ENCODE measurements at regions not wholly inside any gene's neighbourhood (a gene's known extent, or its start where the extent isn't known, plus 50 kb on each side); places are given as distances from the start of the nearest gene placed in this dataset.

DNA sequence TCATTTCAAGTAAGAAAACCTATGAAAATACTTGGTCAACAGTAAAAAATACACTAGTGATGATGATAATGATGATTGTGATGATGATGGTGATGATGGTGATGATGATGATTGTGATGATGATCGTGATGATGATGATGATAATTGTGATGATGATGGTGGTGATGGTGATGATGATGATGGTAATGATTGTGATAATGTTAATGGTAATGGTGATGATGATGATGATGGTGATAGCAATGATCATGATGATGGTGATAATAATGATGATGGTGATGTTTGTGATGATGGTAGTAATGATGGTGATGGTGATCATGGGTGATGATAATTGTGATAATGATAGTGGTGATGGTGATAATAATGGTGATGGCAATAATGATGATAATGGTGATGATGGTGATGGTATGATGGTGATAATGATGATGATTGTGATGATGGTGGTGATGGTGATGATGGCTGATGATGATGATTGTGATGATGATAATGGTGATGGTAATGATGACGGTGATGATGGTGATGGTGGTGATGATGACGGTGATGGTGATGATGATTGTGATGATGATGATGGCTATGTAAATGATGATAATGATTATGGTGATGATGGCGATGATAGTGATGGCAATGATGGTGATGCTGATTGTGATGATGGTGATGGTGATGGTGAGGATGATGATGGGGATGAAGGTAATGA, 62.1 kb downstream of the VCX3A start:
- intact Hi-C loops (cut with micrococcal nuclease), result no loop called here
- Histone ChIP-seq H3K27me3 (ENCODE audit: control insufficient read depth in 2 of 2, insufficient read depth in 2 of 2, low read length in 2 of 2) (no peaks in the 10 kb centered on the region), H3K27ac (ENCODE audit: low read depth, low read length) (no peak overlapping the region), H3K4me1 (ENCODE audit: control insufficient read depth in 2 of 2, insufficient read depth in 2 of 2, low read length in 2 of 2) (no peaks in the 10 kb centered on the region), H3K36me3 (ENCODE audit: control insufficient read depth in 2 of 3, insufficient read depth in 3 of 3, low read length in 3 of 3) (no peaks in the 10 kb centered on the region), H3K9me3 (ENCODE audit: control insufficient read depth in 2 of 3, low read length in 3 of 3) (no peaks in the 10 kb centered on the region), H3K4me3 (ENCODE audit: low read length) (no peak overlapping the region)
- Mint-ChIP-seq H3K36me3 (no peaks in the 10 kb centered on the region), H3K4me3 (no peak overlapping the region), H3K27ac (no peak overlapping the region), H3K27me3 (no peaks in the 10 kb centered on the region), H3K9me3 (peaks cover 0 to 3% (median 0%) of the 10 kb centered on the region in 11 donors), H3K4me1 (no peaks in the 10 kb centered on the region)
- no peak for ATAC-seq
- no peak for DNase-seq
- POLR2A ChIA-PET, result no interaction called here
- CTCF ChIA-PET, result no interaction called here

DNA sequence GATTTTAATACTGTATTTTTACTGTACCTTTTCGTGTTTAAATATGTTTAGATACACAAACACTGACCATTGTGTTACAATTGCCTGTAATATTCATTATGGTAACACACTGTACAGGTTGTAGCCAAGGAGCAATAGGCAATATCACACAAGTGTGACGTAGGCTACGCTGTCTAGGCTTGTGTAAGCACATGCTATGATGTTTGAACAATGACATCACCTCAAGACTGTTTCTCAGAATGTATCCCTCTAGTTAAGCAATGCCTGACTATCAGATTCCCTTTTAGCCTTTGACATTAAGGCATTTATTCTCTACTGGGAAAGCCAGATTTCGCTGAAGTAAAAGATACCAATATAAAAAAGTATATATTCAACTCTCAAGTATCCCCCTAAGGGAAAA, 66.2 kb downstream of the VCX3A start:
- Histone ChIP-seq H3K36me3 (ENCODE audit: control insufficient read depth in 2 of 3, insufficient read depth in 3 of 3, low read length in 3 of 3) (no peaks in the 10 kb centered on the region), H3K27ac (ENCODE audit: low read depth, low read length) (no peak overlapping the region), H3K27me3 (ENCODE audit: control insufficient read depth in 2 of 2, insufficient read depth in 2 of 2, low read length in 2 of 2) (no peaks in the 10 kb centered on the region), H3K4me1 (ENCODE audit: control insufficient read depth in 2 of 2, insufficient read depth in 2 of 2, low read length in 2 of 2) (no peaks in the 10 kb centered on the region), H3K9me3 (ENCODE audit: control insufficient read depth in 2 of 3, low read length in 3 of 3) (no peaks in the 10 kb centered on the region), H3K4me3 (ENCODE audit: low read length) (no peak overlapping the region)
- CTCF ChIA-PET, result no interaction called here
- H3K4me3 Mint-ChIP-seq, result no peak overlapping the region
- POLR2A ChIA-PET, result no interaction called here
- ATAC-seq (no peak), DNase-seq (no peak)
- no peaks in the 10 kb centered on the region for H3K36me3 Mint-ChIP-seq
- intact Hi-C loops (cut with micrococcal nuclease), result no loop called here
- no peaks in the 10 kb centered on the region for H3K27me3 Mint-ChIP-seq
- peaks cover 0 to 4% (median 0%) of the 10 kb centered on the region in 11 donors for H3K9me3 Mint-ChIP-seq
- no peak overlapping the region for H3K27ac Mint-ChIP-seq
- no peaks in the 10 kb centered on the region for H3K4me1 Mint-ChIP-seq

DNA sequence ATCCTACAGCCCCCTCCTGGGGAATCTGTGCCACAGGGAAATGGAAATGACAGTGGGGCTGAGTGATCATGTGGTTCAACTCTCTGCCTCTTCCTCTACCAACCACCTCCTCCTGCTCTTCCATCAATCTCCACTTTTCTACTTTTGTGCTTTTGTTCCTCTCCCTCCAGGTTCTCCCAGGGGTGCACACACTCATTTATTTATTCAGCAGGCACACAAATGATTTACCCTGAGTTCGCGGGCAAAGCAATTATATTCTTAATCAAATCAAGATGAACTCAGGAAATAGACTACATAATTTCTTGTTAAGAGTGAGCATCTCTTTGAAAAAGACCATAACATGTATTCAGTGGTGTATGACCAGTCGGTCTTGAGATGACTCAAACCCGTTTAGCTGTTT, 69.2 kb downstream of the VCX3A start:
- H3K36me3 ChIP-seq (ENCODE audit: control insufficient read depth in 2 of 3, insufficient read depth in 3 of 3, low read length in 3 of 3), result no peaks in the 10 kb centered on the region
- DNase-seq, result no peak
- H3K36me3 Mint-ChIP-seq, result no peaks in the 10 kb centered on the region
- H3K27ac ChIP-seq (ENCODE audit: low read depth, low read length), result no peak overlapping the region
- POLR2A ChIA-PET, result no interaction called here
- H3K4me3 Mint-ChIP-seq, result no peak overlapping the region
- H3K4me3 ChIP-seq (ENCODE audit: low read length), result no peak overlapping the region
- no peaks in the 10 kb centered on the region for H3K9me3 ChIP-seq (ENCODE audit: control insufficient read depth in 2 of 3, low read length in 3 of 3)
- H3K27ac Mint-ChIP-seq, result no peak overlapping the region
- CTCF ChIA-PET, result no interaction called here
- no peaks in the 10 kb centered on the region for H3K27me3 ChIP-seq (ENCODE audit: control insufficient read depth in 2 of 2, insufficient read depth in 2 of 2, low read length in 2 of 2)
- no peaks in the 10 kb centered on the region for H3K4me1 Mint-ChIP-seq
- intact Hi-C loops (cut with micrococcal nuclease), result no loop called here
- ATAC-seq, result no peak
- H3K4me1 ChIP-seq (ENCODE audit: control insufficient read depth in 2 of 2, insufficient read depth in 2 of 2, low read length in 2 of 2), result no peaks in the 10 kb centered on the region
- H3K9me3 Mint-ChIP-seq, result peaks cover 0 to 7% (median 0%) of the 10 kb centered on the region in 11 donors
- H3K27me3 Mint-ChIP-seq, result no peaks in the 10 kb centered on the region

DNA sequence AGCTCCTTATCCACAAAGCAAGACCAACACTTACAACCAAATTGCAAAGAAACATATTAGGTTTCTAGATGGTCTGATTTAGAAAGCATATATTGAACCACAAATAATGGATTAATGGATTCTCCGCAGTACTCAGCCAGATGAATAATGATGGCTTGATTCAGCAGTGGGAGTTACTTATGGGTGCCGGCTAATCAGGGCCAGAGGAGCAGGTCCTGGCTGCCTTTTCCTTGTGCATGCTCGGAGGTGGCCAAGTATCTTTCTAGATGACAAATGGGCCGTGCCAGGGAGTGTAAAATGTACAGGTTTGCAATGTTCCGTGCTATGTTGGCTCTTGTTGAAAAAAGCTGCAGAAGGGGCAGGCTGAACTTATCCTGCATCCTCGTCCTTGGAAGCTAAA, 70.2 kb downstream of the VCX3A start:
- no peaks in the 10 kb centered on the region for H3K4me1 Mint-ChIP-seq
- H3K27me3 Mint-ChIP-seq, result no peaks in the 10 kb centered on the region

DNA sequence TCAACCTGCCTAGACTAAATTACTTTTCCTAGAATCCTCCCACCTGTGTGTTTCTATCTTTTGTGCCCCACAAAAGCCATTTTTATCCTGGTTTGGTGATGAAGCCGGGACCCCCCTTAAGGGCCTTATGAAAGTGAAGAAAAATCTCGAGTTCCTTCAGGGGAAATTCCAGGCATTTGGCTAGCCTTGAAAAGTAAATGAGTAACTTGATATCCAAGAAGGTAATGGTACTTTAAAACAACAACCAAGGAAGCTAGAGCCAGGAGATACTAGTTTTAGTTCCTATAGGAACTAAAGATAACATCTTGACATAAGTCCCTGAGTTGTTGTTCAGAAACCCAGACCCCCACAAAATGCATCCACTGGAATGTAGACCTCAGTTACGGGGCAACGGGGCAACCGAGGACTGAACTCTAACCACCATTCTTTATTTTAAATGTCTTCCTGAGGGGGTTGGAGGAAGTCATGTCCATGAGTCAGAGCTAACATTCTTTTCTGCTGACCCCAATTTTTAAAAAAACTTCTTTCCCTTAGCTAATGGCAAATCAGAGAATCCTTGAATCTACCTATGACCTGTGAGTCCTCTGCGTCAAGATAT, 73.9 kb downstream of the VCX3A start:
- intact Hi-C loops (cut with micrococcal nuclease), result no loop called here
- H3K27me3 ChIP-seq (ENCODE audit: control insufficient read depth in 2 of 2, insufficient read depth in 2 of 2, low read length in 2 of 2), result no peaks in the 10 kb centered on the region
- H3K27ac ChIP-seq (ENCODE audit: low read depth, low read length), result no peak overlapping the region
- CTCF ChIA-PET, result no interaction called here
- ATAC-seq (no peak), DNase-seq (no peak)
- H3K4me1 ChIP-seq (ENCODE audit: control insufficient read depth in 2 of 2, insufficient read depth in 2 of 2, low read length in 2 of 2), result no peaks in the 10 kb centered on the region
- Mint-ChIP-seq H3K4me1 (no peaks in the 10 kb centered on the region), H3K9me3 (peaks cover 0 to 15% (median 2%) of the 10 kb centered on the region in 11 donors), H3K27me3 (no peaks in the 10 kb centered on the region), H3K36me3 (no peaks in the 10 kb centered on the region), H3K27ac (no peak overlapping the region), H3K4me3 (no peak overlapping the region)
- no peaks in the 10 kb centered on the region for H3K36me3 ChIP-seq (ENCODE audit: control insufficient read depth in 2 of 3, insufficient read depth in 3 of 3, low read length in 3 of 3)
- POLR2A ChIA-PET, result no interaction called here
- no peak overlapping the region for H3K4me3 ChIP-seq (ENCODE audit: low read length)
- no peaks in the 10 kb centered on the region for H3K9me3 ChIP-seq (ENCODE audit: control insufficient read depth in 2 of 3, low read length in 3 of 3)

More for the DNA sequence above, 70.2 kb downstream of the VCX3A start:
- Mint-ChIP-seq H3K4me3 (no peak overlapping the region), H3K9me3 (peaks cover 0 to 12% (median 0%) of the 10 kb centered on the region in 11 donors), H3K27ac (no peak overlapping the region), H3K36me3 (no peaks in the 10 kb centered on the region)
- ATAC-seq, result no peak
- H3K27ac ChIP-seq (ENCODE audit: low read depth, low read length), result no peak overlapping the region
- H3K9me3 ChIP-seq (ENCODE audit: control insufficient read depth in 2 of 3, low read length in 3 of 3), result no peaks in the 10 kb centered on the region
- no peaks in the 10 kb centered on the region for H3K36me3 ChIP-seq (ENCODE audit: control insufficient read depth in 2 of 3, insufficient read depth in 3 of 3, low read length in 3 of 3)
- intact Hi-C loops (cut with micrococcal nuclease), result no loop called here
- no peak overlapping the region for H3K4me3 ChIP-seq (ENCODE audit: low read length)
- H3K4me1 ChIP-seq (ENCODE audit: control insufficient read depth in 2 of 2, insufficient read depth in 2 of 2, low read length in 2 of 2), result no peaks in the 10 kb centered on the region
- no peaks in the 10 kb centered on the region for H3K27me3 ChIP-seq (ENCODE audit: control insufficient read depth in 2 of 2, insufficient read depth in 2 of 2, low read length in 2 of 2)
- ChIA-PET CTCF (no interaction called here), POLR2A (no interaction called here)
- no peak for DNase-seq

DNA sequence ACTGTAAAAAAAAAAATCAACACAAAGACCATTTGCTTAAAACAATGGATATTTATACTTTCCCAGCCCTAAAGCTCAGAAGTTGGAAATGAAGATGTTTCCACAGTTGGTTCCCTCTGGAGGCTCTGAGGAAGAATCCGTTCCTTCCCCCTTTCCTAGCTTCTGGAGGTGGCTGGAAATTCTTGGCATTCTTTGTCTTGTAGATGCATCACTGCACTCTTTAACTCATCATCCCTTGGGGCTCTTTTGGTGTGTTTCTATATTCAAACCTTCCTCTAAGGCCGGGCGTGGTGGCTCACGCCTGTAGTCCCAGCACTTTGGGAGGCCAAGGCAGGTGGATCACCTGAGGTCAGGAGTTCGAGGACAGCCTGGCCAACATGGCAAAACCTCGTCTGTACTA, 78.7 kb downstream of the VCX3A start:
- no peaks in the 10 kb centered on the region for H3K27me3 ChIP-seq (ENCODE audit: control insufficient read depth in 2 of 2, insufficient read depth in 2 of 2, low read length in 2 of 2)
- H3K9me3 Mint-ChIP-seq, result peaks cover 0 to 9% (median 0%) of the 10 kb centered on the region in 11 donors
- no peaks in the 10 kb centered on the region for H3K4me1 Mint-ChIP-seq
- no peak overlapping the region for H3K4me3 ChIP-seq (ENCODE audit: low read length)
- POLR2A ChIA-PET, result no interaction called here
- H3K4me3 Mint-ChIP-seq, result no peak overlapping the region
- ATAC-seq (no peak), DNase-seq (no peak)
- H3K27ac ChIP-seq (ENCODE audit: low read depth, low read length), result no peak overlapping the region
- no peaks in the 10 kb centered on the region for H3K27me3 Mint-ChIP-seq
- CTCF ChIA-PET, result no interaction called here
- intact Hi-C loops (cut with micrococcal nuclease), result no loop called here
- H3K36me3 Mint-ChIP-seq, result no peaks in the 10 kb centered on the region
- H3K36me3 ChIP-seq (ENCODE audit: control insufficient read depth in 2 of 3, insufficient read depth in 3 of 3, low read length in 3 of 3), result no peaks in the 10 kb centered on the region
- no peaks in the 10 kb centered on the region for H3K4me1 ChIP-seq (ENCODE audit: control insufficient read depth in 2 of 2, insufficient read depth in 2 of 2, low read length in 2 of 2)
- H3K27ac Mint-ChIP-seq, result no peak overlapping the region
- H3K9me3 ChIP-seq (ENCODE audit: control insufficient read depth in 2 of 3, low read length in 3 of 3), result no peaks in the 10 kb centered on the region

DNA sequence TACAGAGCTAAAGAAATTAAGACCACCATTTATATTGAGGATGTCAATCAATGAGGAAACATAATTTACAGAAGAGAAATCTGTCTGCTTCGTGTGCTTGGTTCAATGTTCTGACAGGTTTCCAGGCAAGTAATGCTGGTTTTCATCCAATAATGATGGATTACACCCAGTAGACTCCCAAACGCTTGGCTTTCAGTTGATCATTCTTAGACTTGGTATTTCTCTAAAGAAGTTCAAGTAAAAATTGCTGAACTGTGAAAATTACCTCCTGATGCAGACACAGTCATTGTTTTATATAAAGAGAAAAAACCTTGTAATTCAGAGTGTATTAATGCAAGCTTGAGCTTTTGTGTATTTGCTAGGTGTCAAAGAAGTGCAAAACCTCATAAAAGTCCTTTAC, 85.0 kb downstream of the VCX3A start:
- Histone ChIP-seq H3K27me3 (ENCODE audit: control insufficient read depth in 2 of 2, insufficient read depth in 2 of 2, low read length in 2 of 2) (no peaks in the 10 kb centered on the region), H3K9me3 (ENCODE audit: control insufficient read depth in 2 of 3, low read length in 3 of 3) (no peaks in the 10 kb centered on the region), H3K36me3 (ENCODE audit: control insufficient read depth in 2 of 3, insufficient read depth in 3 of 3, low read length in 3 of 3) (no peaks in the 10 kb centered on the region), H3K4me1 (ENCODE audit: control insufficient read depth in 2 of 2, insufficient read depth in 2 of 2, low read length in 2 of 2) (no peaks in the 10 kb centered on the region), H3K27ac (ENCODE audit: low read depth, low read length) (no peak overlapping the region), H3K4me3 (ENCODE audit: low read length) (no peak overlapping the region)
- Mint-ChIP-seq H3K9me3 (peaks cover 0 to 6% (median 0%) of the 10 kb centered on the region in 11 donors), H3K27me3 (no peaks in the 10 kb centered on the region), H3K4me3 (no peak overlapping the region), H3K27ac (no peak overlapping the region), H3K4me1 (no peaks in the 10 kb centered on the region), H3K36me3 (no peaks in the 10 kb centered on the region)
- DNase-seq (no peak), ATAC-seq (no peak)
- intact Hi-C loops (cut with micrococcal nuclease), result no loop called here
- POLR2A ChIA-PET, result no interaction called here
- CTCF ChIA-PET, result no interaction called here
